Stimulated activated CD8-positive, alpha-beta memory T cell treated with anti-CD3 and anti-CD28 coated beads, Interleukin-7, amount 100 ng/mL, for 4 hours (primary cell): ENCODE measurements at regions not wholly inside any gene's neighbourhood (a gene's known extent, or its start where the extent isn't known, plus 50 kb on each side); places are given as distances from the start of the nearest gene placed in this dataset.

ENCODE experiments used
- DNase-seq, 2 donors: peaks; one replicate each; pipeline ENCODE4 v3.0.0-alpha.2; 2020; ENCODE audit warnings: low read depth in 2 of 2

GRCh38 chr7:86972072-86972471 lies 87.4 kb downstream of the ELAPOR2 start:
- no peak for DNase-seq

GRCh38 chr7:86970986-86971385 lies 88.5 kb downstream of the ELAPOR2 start:
- DNase-seq, result no peak

GRCh38 chr7:86970547-86970946 lies 88.9 kb downstream of the ELAPOR2 start:
- DNase-seq, result no peak

GRCh38 chr7:86969865-86970264 lies 89.6 kb downstream of the ELAPOR2 start:
- no peak for DNase-seq

- no peak for DNase-seq
Observed at GRCh38 chr7:86968618-86969017, 90.8 kb downstream of the ELAPOR2 start.

- no peak for DNase-seq
Observed at GRCh38 chr7:86966916-86967315, 92.5 kb downstream of the ELAPOR2 start.

- DNase-seq, result no peak
Observed at GRCh38 chr7:86965727-86966120, 93.7 kb downstream of the ELAPOR2 start.

GRCh38 chr7:86964973-86965726 lies 94.3 kb downstream of the ELAPOR2 start:
- no peak for DNase-seq

GRCh38 chr7:86963599-86964230 lies 95.7 kb downstream of the ELAPOR2 start:
- no peak for DNase-seq

GRCh38 chr7:86962623-86963022 lies 96.8 kb downstream of the ELAPOR2 start:
- no peak for DNase-seq

GRCh38 chr7:86961686-86962085 lies 97.8 kb downstream of the ELAPOR2 start:
- no peak for DNase-seq

GRCh38 chr7:86958380-86958779 lies 101.1 kb downstream of the ELAPOR2 start:
- DNase-seq, result no peak

GRCh38 chr7:86956567-86956966 lies 102.9 kb downstream of the ELAPOR2 start:
- no peak for DNase-seq

GRCh38 chr7:86955895-86956503 lies 103.5 kb downstream of the ELAPOR2 start:
- DNase-seq, result no peak

- DNase-seq, result no peak
Observed at GRCh38 chr7:86954971-86955370, 104.5 kb downstream of the ELAPOR2 start.

GRCh38 chr7:86953653-86954336 lies 105.7 kb downstream of the ELAPOR2 start:
- DNase-seq, result no peak

- no peak for DNase-seq
Observed at GRCh38 chr7:86953219-86953618, 106.2 kb downstream of the ELAPOR2 start.

GRCh38 chr7:86951895-86952294 lies 107.6 kb downstream of the ELAPOR2 start:
- no peak for DNase-seq

- no peak for DNase-seq
Observed at GRCh38 chr7:86950944-86951343, 108.5 kb downstream of the ELAPOR2 start.

GRCh38 chr7:86950360-86950759 lies 109.1 kb downstream of the ELAPOR2 start:
- DNase-seq, result no peak

GRCh38 chr7:86949779-86950260 lies 109.6 kb downstream of the ELAPOR2 start:
- DNase-seq, result no peak

- DNase-seq, result no peak
Observed at GRCh38 chr7:86949052-86949778, 110.2 kb downstream of the ELAPOR2 start.
